Neural crest cell (in vitro differentiated cells): ENCODE measurements at regions not wholly inside any gene's neighbourhood (a gene's known extent, or its start where the extent isn't known, plus 50 kb on each side); places are given as distances from the start of the nearest gene placed in this dataset.
A peak's percentile ranks its signal among the peaks of the same experiment; 100 is the strongest.

ENCODE experiments used
- DNase-seq: peaks from one replicate; pipeline ENCODE4 v3.0.0; 2021; ENCODE audit warnings: low read depth, mixed read lengths, low spot score
- H3K27ac Mint-ChIP-seq: one replicate; pipeline ENCODE4 v1.8.0; 2021; ENCODE audit warnings: mild to moderate bottlenecking, mixed read lengths; ENCODE audit not compliant: unreplicated experiment
- H3K27me3 Mint-ChIP-seq: 2 replicates; pipeline ENCODE4 v1.8.0; 2021; ENCODE audit warnings: low read depth, mild to moderate bottlenecking, mixed read lengths
- H3K36me3 Mint-ChIP-seq: 2 replicates; pipeline ENCODE4 v1.8.0; 2021; ENCODE audit warnings: low read depth, mild to moderate bottlenecking, mixed read lengths
- H3K4me1 Mint-ChIP-seq: 2 replicates; pipeline ENCODE4 v1.8.0; 2021; ENCODE audit warnings: mixed read lengths
- H3K4me3 Mint-ChIP-seq: one replicate; pipeline ENCODE4 v1.8.0; 2021; ENCODE audit warnings: mild to moderate bottlenecking, mixed read lengths
- H3K9me3 Mint-ChIP-seq: 2 replicates; pipeline ENCODE4 v1.8.0; 2021; ENCODE audit warnings: mixed read lengths
- TF ChIP-seq, protein P1 (sequence below): fragments of 200-600 bp; sonication (generic); conservative IDR thresholded peaks from 2 replicates; pipeline ENCODE4 v1.5.0; 2021; ENCODE audit warnings: antibody characterized with exemption, mild to moderate bottlenecking

DNA sequence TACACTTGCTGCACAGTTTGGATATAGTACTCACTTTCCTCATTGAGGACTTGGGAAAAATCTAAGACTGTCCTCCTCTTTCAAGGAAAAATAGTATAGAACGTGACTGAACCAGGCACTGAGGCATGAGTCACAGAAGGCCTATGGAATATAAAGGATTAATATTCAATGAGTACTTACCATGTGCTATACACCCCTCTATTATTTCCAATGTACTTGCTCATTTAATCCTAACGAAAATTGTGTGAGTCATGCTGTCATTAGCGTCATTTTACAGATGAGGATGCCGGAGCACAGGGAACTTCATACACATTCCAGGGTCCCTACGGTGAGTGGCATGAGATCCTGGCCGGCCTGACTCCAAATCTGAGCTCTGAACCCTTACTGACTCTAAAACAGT, 2136.2 kb upstream of the TENM3 start:
- peaks cover 2% of the 10 kb centered on the region for H3K9me3 Mint-ChIP-seq
- no peak overlapping the region for H3K27ac Mint-ChIP-seq
- no peaks in the 10 kb centered on the region for H3K4me1 Mint-ChIP-seq
- H3K36me3 Mint-ChIP-seq, result no peaks in the 10 kb centered on the region
- no peaks in the 10 kb centered on the region for H3K27me3 Mint-ChIP-seq
- no peak for DNase-seq
- TF ChIP-seq, protein P1, sequence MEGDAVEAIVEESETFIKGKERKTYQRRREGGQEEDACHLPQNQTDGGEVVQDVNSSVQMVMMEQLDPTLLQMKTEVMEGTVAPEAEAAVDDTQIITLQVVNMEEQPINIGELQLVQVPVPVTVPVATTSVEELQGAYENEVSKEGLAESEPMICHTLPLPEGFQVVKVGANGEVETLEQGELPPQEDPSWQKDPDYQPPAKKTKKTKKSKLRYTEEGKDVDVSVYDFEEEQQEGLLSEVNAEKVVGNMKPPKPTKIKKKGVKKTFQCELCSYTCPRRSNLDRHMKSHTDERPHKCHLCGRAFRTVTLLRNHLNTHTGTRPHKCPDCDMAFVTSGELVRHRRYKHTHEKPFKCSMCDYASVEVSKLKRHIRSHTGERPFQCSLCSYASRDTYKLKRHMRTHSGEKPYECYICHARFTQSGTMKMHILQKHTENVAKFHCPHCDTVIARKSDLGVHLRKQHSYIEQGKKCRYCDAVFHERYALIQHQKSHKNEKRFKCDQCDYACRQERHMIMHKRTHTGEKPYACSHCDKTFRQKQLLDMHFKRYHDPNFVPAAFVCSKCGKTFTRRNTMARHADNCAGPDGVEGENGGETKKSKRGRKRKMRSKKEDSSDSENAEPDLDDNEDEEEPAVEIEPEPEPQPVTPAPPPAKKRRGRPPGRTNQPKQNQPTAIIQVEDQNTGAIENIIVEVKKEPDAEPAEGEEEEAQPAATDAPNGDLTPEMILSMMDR, result no peak
- no peak overlapping the region for H3K4me3 Mint-ChIP-seq

DNA sequence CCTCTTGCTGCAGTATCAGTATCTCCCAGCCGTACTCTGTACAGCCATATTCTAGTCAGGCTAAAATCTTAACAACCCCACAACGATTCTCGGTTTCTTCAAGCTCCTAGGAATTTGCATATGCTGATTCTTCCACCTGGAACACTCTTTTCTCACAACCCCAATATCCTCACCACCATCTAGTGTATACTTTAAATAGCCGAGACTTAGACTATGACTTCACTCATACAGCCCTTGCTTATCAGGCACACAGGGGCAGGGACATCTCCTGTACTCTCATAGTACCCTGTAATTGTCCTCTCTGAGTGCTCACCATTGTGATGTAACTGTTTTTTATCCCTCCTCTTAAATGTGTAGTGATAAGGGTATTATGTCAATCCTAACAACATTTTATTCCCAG, 2126.4 kb upstream of the TENM3 start:
- no peak overlapping the region for H3K27ac Mint-ChIP-seq
- TF ChIP-seq, protein P1, result no peak
- no peaks in the 10 kb centered on the region for H3K27me3 Mint-ChIP-seq
- no peaks in the 10 kb centered on the region for H3K9me3 Mint-ChIP-seq
- no peak overlapping the region for H3K4me3 Mint-ChIP-seq
- no peaks in the 10 kb centered on the region for H3K4me1 Mint-ChIP-seq
- no peaks in the 10 kb centered on the region for H3K36me3 Mint-ChIP-seq
- DNase-seq, result no peak

DNA sequence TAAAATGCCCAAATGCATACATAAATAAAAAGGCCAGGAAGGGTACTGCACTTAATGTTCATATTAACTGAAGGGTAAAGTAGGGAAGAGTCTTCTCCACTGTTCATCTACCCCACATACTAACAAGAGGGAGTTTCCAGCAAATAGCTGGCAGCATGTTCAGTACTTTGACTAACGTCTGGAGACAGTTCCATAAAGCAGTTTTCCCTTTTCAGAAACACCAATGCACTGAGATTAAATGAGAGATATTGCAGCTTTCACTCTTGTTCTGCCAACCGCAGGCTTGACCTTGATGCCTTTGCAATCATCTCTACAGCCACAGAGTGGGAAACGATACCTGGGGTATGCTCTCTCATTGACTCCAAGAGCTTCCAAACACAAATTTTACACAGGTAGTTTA, 2123.1 kb upstream of the TENM3 start:
- DNase-seq, result no peak
- no peaks in the 10 kb centered on the region for H3K9me3 Mint-ChIP-seq
- no peak overlapping the region for H3K4me3 Mint-ChIP-seq
- no peaks in the 10 kb centered on the region for H3K36me3 Mint-ChIP-seq
- TF ChIP-seq, protein P1, result no peak
- H3K27me3 Mint-ChIP-seq, result no peaks in the 10 kb centered on the region
- no peak overlapping the region for H3K27ac Mint-ChIP-seq
- H3K4me1 Mint-ChIP-seq, result no peaks in the 10 kb centered on the region

DNA sequence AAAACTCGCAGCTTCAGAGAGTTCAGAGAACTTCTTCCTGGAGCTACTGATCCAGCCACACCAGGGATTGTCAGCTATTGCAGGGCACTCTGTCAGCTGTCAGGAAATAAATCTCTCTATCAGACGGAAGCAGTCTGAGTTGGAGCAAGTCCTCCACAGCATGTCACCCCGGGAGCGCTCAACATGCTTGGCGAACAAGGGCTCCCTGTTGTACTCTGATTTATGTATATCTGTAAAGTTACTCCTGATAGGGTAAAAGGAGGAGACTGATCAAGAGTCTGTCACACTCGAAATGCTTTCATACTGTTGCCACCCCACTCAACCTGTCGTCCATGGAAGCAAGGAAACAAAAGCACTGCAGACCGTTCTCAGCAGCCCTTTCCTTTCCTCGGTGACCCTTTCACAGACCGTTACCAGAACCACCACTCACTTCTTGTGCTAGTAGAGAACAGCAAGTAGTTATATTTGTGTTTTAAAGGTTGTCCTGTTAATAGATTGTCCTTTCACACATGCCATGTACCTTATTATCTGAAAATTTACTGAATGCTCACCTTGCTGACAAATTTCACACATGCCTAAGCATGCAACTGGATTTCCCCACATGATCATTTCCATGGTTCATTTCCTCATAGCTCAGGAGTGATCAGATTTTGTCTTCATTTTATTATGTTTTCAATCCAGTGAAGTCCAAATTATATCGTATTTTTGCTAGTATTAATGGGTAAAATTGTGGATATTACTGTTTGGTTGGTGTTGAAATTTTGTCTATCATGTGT, 2108.9 kb upstream of the TENM3 start:
- H3K27ac Mint-ChIP-seq, result peak overlapping the region; percentile 31
- TF ChIP-seq, protein P1, result no peak
- DNase-seq, result no peak

DNA sequence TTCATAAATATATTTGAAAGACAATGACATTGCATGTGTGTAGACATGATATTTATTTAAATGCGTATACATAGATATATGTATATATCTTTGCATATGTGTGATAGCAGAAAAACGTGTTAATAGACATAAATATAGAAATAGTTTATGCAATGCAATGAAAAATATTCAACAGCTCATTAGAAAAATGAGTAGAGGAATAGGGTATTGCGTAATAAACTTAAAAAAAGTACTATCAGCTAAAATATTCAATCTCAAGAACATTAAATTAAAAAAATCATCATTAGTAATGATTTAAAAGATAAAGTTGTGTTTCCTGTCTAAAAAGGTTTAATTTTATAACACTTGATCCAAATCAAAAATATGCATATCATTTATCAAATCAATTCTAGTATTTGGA, 2101.5 kb upstream of the TENM3 start:
- TF ChIP-seq, protein P1, result no peak
- no peak overlapping the region for H3K27ac Mint-ChIP-seq
- no peak for DNase-seq
- H3K36me3 Mint-ChIP-seq, result no peaks in the 10 kb centered on the region
- H3K9me3 Mint-ChIP-seq, result no peaks in the 10 kb centered on the region
- H3K27me3 Mint-ChIP-seq, result no peaks in the 10 kb centered on the region
- H3K4me1 Mint-ChIP-seq, result no peaks in the 10 kb centered on the region
- H3K4me3 Mint-ChIP-seq, result no peak overlapping the region

More for the DNA sequence above, 2108.9 kb upstream of the TENM3 start:
- H3K36me3 Mint-ChIP-seq, result no peaks in the 10 kb centered on the region
- H3K4me1 Mint-ChIP-seq, result peaks cover 8% of the 10 kb centered on the region
- H3K4me3 Mint-ChIP-seq, result no peak overlapping the region
- H3K9me3 Mint-ChIP-seq, result no peaks in the 10 kb centered on the region
- no peaks in the 10 kb centered on the region for H3K27me3 Mint-ChIP-seq
